Loucy (cell line): ENCODE measurements at regions not wholly inside any gene's neighbourhood (a gene's known extent, or its start where the extent isn't known, plus 50 kb on each side); places are given as distances from the start of the nearest gene placed in this dataset.

Source experiments
- CTCF ChIP-seq: fragments of 200-600 bp; sonication (generic); conservative IDR thresholded peaks from 2 replicates; pipeline ENCODE4 v1.5.1; 2014; ENCODE audit warnings: mild to moderate bottlenecking, antibody characterized with exemption, low read length
- EZH2phosphoT487 ChIP-seq: fragments of 200-600 bp; IDR thresholded peaks from 2 replicates; pipeline ENCODE4 v1.6.1; 2018; ENCODE audit warnings: antibody characterized with exemption, mild to moderate bottlenecking, moderate library complexity, borderline replicate concordance

GRCh38 chr5:53350368-53350767, 130.1 kb upstream of the FST start:
- TF ChIP-seq CTCF (no peak), EZH2phosphoT487 (no peak)
